RWPE2 (cell line): ENCODE measurements at regions not wholly inside any gene's neighbourhood (a gene's known extent, or its start where the extent isn't known, plus 50 kb on each side); places are given as distances from the start of the nearest gene placed in this dataset.

ENCODE experiments used
- ATAC-seq: fragments of 200-7000 bp; cut with Tn5 transposase; 3 replicates; pipeline ENCODE4 v1.9.1; 2021; ENCODE audit warnings: low read depth
- DNase-seq: peaks from one replicate; pipeline ENCODE4 v3.0.0-alpha.2; 2020; ENCODE audit warnings: low spot score
- H3K27ac ChIP-seq: fragments of 450-650 bp; 2 replicates; pipeline ENCODE4 v1.5.1; 2017; ENCODE audit warnings: mild to moderate bottlenecking; ENCODE audit not compliant: poor library complexity, severe bottlenecking
- H3K27me3 ChIP-seq: fragments of 250-450 bp; sonication (Bioruptor Pico); 2 replicates; pipeline ENCODE4 v1.5.1; 2021; ENCODE audit warnings: mild to moderate bottlenecking, moderate library complexity; ENCODE audit not compliant: insufficient read depth, poor library complexity, severe bottlenecking
- H3K36me3 ChIP-seq: fragments of 250-450 bp; sonication (Bioruptor Pico); 2 replicates; pipeline ENCODE4 v1.5.1; 2020; ENCODE audit warnings: low read depth, mild to moderate bottlenecking, moderate library complexity
- H3K4me1 ChIP-seq: fragments of 250-450 bp; sonication (Bioruptor Pico); 2 replicates; pipeline ENCODE4 v1.5.1; 2021; ENCODE audit warnings: mild to moderate bottlenecking, moderate library complexity; ENCODE audit not compliant: insufficient read depth, poor library complexity, severe bottlenecking
- H3K4me3 ChIP-seq: fragments of 250-450 bp; sonication (Bioruptor Pico); 2 replicates; pipeline ENCODE4 v1.5.1; 2021; ENCODE audit warnings: mild to moderate bottlenecking, moderate library complexity; ENCODE audit not compliant: severe bottlenecking
- H3K9me3 ChIP-seq: fragments of 250-450 bp; sonication (Bioruptor Pico); 2 replicates; pipeline ENCODE4 v1.5.1; 2021; ENCODE audit warnings: mild to moderate bottlenecking, moderate library complexity; ENCODE audit not compliant: severe bottlenecking
- CTCF ChIP-seq: fragments of 450-650 bp; IDR thresholded peaks from one replicate; pipeline ENCODE4 v1.5.1; 2017; ENCODE audit warnings: mild to moderate bottlenecking, moderate library complexity; ENCODE audit not compliant: poor library complexity, severe bottlenecking

- no peaks in the 10 kb centered on the region for H3K36me3 ChIP-seq
- no peak overlapping the region for H3K27ac ChIP-seq
- no peaks in the 10 kb centered on the region for H3K4me1 ChIP-seq
- no peak for TF ChIP-seq CTCF
- DNase-seq (no peak), ATAC-seq (no peak)
- H3K27me3 ChIP-seq, result no peaks in the 10 kb centered on the region
- H3K4me3 ChIP-seq, result no peak overlapping the region
- no peaks in the 10 kb centered on the region for H3K9me3 ChIP-seq
These were observed 89.9 kb downstream of the IL12A start for GRCh38 chr3:160078533-160078932.

- Histone ChIP-seq H3K27ac (no peak overlapping the region), H3K4me3 (no peak overlapping the region), H3K27me3 (no peaks in the 10 kb centered on the region), H3K4me1 (no peaks in the 10 kb centered on the region), H3K36me3 (no peaks in the 10 kb centered on the region), H3K9me3 (no peaks in the 10 kb centered on the region)
- no peak for DNase-seq
- no peak for ATAC-seq
- no peak for TF ChIP-seq CTCF
These were observed 93.4 kb downstream of the IL12A start for GRCh38 chr3:160081958-160082533.

- H3K4me3 ChIP-seq, result no peak overlapping the region
- H3K9me3 ChIP-seq, result no peaks in the 10 kb centered on the region
- no peaks in the 10 kb centered on the region for H3K36me3 ChIP-seq
- DNase-seq (no peak), ATAC-seq (peak; percentile 41; the same call in 1 of the 3 replicates)
- no peaks in the 10 kb centered on the region for H3K27me3 ChIP-seq
- H3K4me1 ChIP-seq, result no peaks in the 10 kb centered on the region
- no peak overlapping the region for H3K27ac ChIP-seq
- no peak for TF ChIP-seq CTCF
These were observed 96.4 kb downstream of the IL12A start for GRCh38 chr3:160084998-160085397.

- Histone ChIP-seq H3K27ac (no peak overlapping the region), H3K27me3 (no peaks in the 10 kb centered on the region), H3K36me3 (no peaks in the 10 kb centered on the region), H3K4me1 (no peaks in the 10 kb centered on the region), H3K4me3 (no peak overlapping the region), H3K9me3 (no peaks in the 10 kb centered on the region)
- DNase-seq, result no peak
- no peak for ATAC-seq
- TF ChIP-seq CTCF, result no peak
These were observed 100.0 kb downstream of the IL12A start for GRCh38 chr3:160088492-160089137.

GRCh38 chr3:160090653-160091052 lies 102.0 kb downstream of the IL12A start:
- Histone ChIP-seq H3K4me3 (no peak overlapping the region), H3K9me3 (no peaks in the 10 kb centered on the region), H3K36me3 (no peaks in the 10 kb centered on the region), H3K4me1 (no peaks in the 10 kb centered on the region), H3K27ac (no peak overlapping the region), H3K27me3 (no peaks in the 10 kb centered on the region)
- DNase-seq, result no peak
- no peak for ATAC-seq
- no peak for TF ChIP-seq CTCF
